Kidney epithelial cell (primary cell): ENCODE measurements at regions not wholly inside any gene's neighbourhood (a gene's known extent, or its start where the extent isn't known, plus 50 kb on each side); places are given as distances from the start of the nearest gene placed in this dataset.

Experiments used
- DNase-seq: peaks from one replicate; pipeline ENCODE4 v3.0.0-alpha.2; 2010; ENCODE audit warnings: low read depth
- H3K27me3 ChIP-seq: 2 replicates; pipeline ENCODE4 v1.6.0; 2011; ENCODE audit warnings: low read length; ENCODE audit not compliant: control insufficient read depth, insufficient read depth
- H3K36me3 ChIP-seq: 2 replicates; pipeline ENCODE4 v1.5.1; 2011; ENCODE audit warnings: low read length; ENCODE audit not compliant: control insufficient read depth, insufficient read depth
- H3K4me3 ChIP-seq: 2 replicates; pipeline ENCODE4 v1.5.1; 2011; ENCODE audit warnings: low read depth, mild to moderate bottlenecking, control low read depth, low read length
- CTCF ChIP-seq: IDR thresholded peaks from 2 replicates; pipeline ENCODE4 v1.5.1; 2011; ENCODE audit warnings: mild to moderate bottlenecking, moderate library complexity, low read length, control low read depth, inconsistent platforms; ENCODE audit not compliant: insufficient read depth, poor library complexity, severe bottlenecking

- no peak for DNase-seq
- Histone ChIP-seq H3K36me3 (no peaks in the 10 kb centered on the region), H3K27me3 (no peaks in the 10 kb centered on the region), H3K4me3 (no peak overlapping the region)
- no peak for TF ChIP-seq CTCF
Measured at GRCh38 chr3:31081018-31081662, 186.7 kb upstream of the GADL1 start.

- no peak for TF ChIP-seq CTCF
- DNase-seq = no peak
- Histone ChIP-seq H3K4me3 (no peak overlapping the region), H3K27me3 (no peaks in the 10 kb centered on the region), H3K36me3 (no peaks in the 10 kb centered on the region)
Measured at GRCh38 chr3:31086148-31086547, 191.7 kb upstream of the GADL1 start.

- DNase-seq = no peak
- no peak overlapping the region for H3K4me3 ChIP-seq
- H3K36me3 ChIP-seq = no peaks in the 10 kb centered on the region
- H3K27me3 ChIP-seq = no peaks in the 10 kb centered on the region
- no peak for TF ChIP-seq CTCF
Measured at GRCh38 chr3:31086698-31087097, 192.2 kb upstream of the GADL1 start.

- DNase-seq = no peak
- Histone ChIP-seq H3K36me3 (no peaks in the 10 kb centered on the region), H3K4me3 (no peak overlapping the region), H3K27me3 (no peaks in the 10 kb centered on the region)
- no peak for TF ChIP-seq CTCF
Measured at GRCh38 chr3:31091748-31092147, 197.3 kb upstream of the GADL1 start.

- no peak for TF ChIP-seq CTCF
- no peak overlapping the region for H3K4me3 ChIP-seq
- H3K36me3 ChIP-seq = no peaks in the 10 kb centered on the region
- no peaks in the 10 kb centered on the region for H3K27me3 ChIP-seq
- DNase-seq = no peak
Measured at GRCh38 chr3:31092748-31093589, 198.5 kb upstream of the GADL1 start.
